Inflammatory macrophage (primary cell): ENCODE measurements at regions not wholly inside any gene's neighbourhood (a gene's known extent, or its start where the extent isn't known, plus 50 kb on each side); places are given as distances from the start of the nearest gene placed in this dataset.

Experiments used
- DNase-seq, 2 donors: peaks; one replicate each; pipeline ENCODE4 v3.0.0-alpha.2; 2020 to 2022

GRCh38 chr1:208551024-208551423, 306.8 kb upstream of the PLXNA2 start:
- DNase-seq = no peak

GRCh38 chr1:208551633-208552320, 307.6 kb upstream of the PLXNA2 start:
- DNase-seq = no peak

- DNase-seq = no peak
Measured at GRCh38 chr1:208552928-208553327, 308.7 kb upstream of the PLXNA2 start.

- DNase-seq = no peak
Measured at GRCh38 chr1:208556461-208556860, 312.3 kb upstream of the PLXNA2 start.

GRCh38 chr1:208557046-208557722, 313.0 kb upstream of the PLXNA2 start:
- no peak for DNase-seq

GRCh38 chr1:208557723-208558094, 313.5 kb upstream of the PLXNA2 start:
- DNase-seq = no peak

- no peak for DNase-seq
Measured at GRCh38 chr1:208559597-208560329, 315.6 kb upstream of the PLXNA2 start.

- no peak for DNase-seq
Measured at GRCh38 chr1:208562151-208562960, 318.2 kb upstream of the PLXNA2 start.

GRCh38 chr1:208564466-208564865, 320.3 kb upstream of the PLXNA2 start:
- no peak for DNase-seq

- DNase-seq = no peak
Measured at GRCh38 chr1:208565756-208566440, 321.7 kb upstream of the PLXNA2 start.

- no peak for DNase-seq
Measured at GRCh38 chr1:208569181-208569580, 325.0 kb upstream of the PLXNA2 start.

- no peak for DNase-seq
Measured at GRCh38 chr1:208570362-208570761, 326.2 kb upstream of the PLXNA2 start.

- DNase-seq = no peak
Measured at GRCh38 chr1:208576425-208576824, 332.2 kb upstream of the PLXNA2 start.

- no peak for DNase-seq
Measured at GRCh38 chr1:208577381-208577905, 333.3 kb upstream of the PLXNA2 start.

GRCh38 chr1:208581209-208581608, 337.0 kb upstream of the PLXNA2 start:
- DNase-seq = no peak

- DNase-seq = no peak
Measured at GRCh38 chr1:208581667-208582066, 337.5 kb upstream of the PLXNA2 start.

- no peak for DNase-seq
Measured at GRCh38 chr1:208584167-208584755, 340.1 kb upstream of the PLXNA2 start.

GRCh38 chr1:208587110-208587509, 342.9 kb upstream of the PLXNA2 start:
- no peak for DNase-seq

GRCh38 chr1:208593306-208594006, 349.3 kb upstream of the PLXNA2 start:
- no peak for DNase-seq

GRCh38 chr1:208595236-208595635, 351.1 kb upstream of the PLXNA2 start:
- no peak for DNase-seq

- no peak for DNase-seq
Measured at GRCh38 chr1:208595745-208596144, 351.6 kb upstream of the PLXNA2 start.
